Adrenal gland (tissue), 5 donors: ENCODE measurements at regions not wholly inside any gene's neighbourhood (a gene's known extent, or its start where the extent isn't known, plus 50 kb on each side); places are given as distances from the start of the nearest gene placed in this dataset.
"Not testable (repeated sequence)": the region's sequence is repeated elsewhere in the genome, so short reads cannot be mapped to it uniquely, and the experiment has no call there.

ENCODE experiments used
- CTCF ChIP-seq, 6 experiments: fragments of 450-650 bp in 4 of 6; fragments of 200-600 bp in 2 of 6; sonication (generic) in 1 of 6; IDR thresholded peaks; 1 replicate in 5 of 6; 2 replicates in 1 of 6; pipeline versions ENCODE4 v1.5.1 to v1.8.0; 2016 to 2021; ENCODE audit warnings: antibody characterized with exemption in 6 of 6, mild to moderate bottlenecking in 2 of 6, moderate library complexity in 1 of 6
- POLR2A ChIP-seq, 2 donors: fragments of 450-650 bp; IDR thresholded peaks; one replicate each; pipeline ENCODE4 v1.6.1; 2017; ENCODE audit warnings: antibody characterized with exemption in 2 of 2, mild to moderate bottlenecking in 2 of 2, moderate library complexity in 1 of 2
- donor health status: DM: no; HTN: no; CAD: no.

- TF ChIP-seq POLR2A, CTCF (IDR thresholded peaks at IDR 0.05): not testable (repeated sequence)
These were observed 198.4 kb downstream of the ZNF37A start for GRCh38 chr10:38292560-38292959.
